ENCODE measurements at regions not wholly inside any gene's neighbourhood (a gene's known extent, or its start where the extent isn't known, plus 50 kb on each side); places are given as distances from the start of the nearest gene placed in this dataset.

- Histone ChIP-seq H3K27ac (ENCODE audit: low read depth in 1 of 2, low read length in 2 of 2) (no peak overlapping the region), H3K4me3 (ENCODE audit: low read depth in 1 of 3, low read length in 3 of 3) (no peak overlapping the region), H3K9ac (ENCODE audit: low read depth in 1 of 2, low read length in 2 of 2) (no peak overlapping the region), H3K9me3 (ENCODE audit: control insufficient read depth in 4 of 4, low read length in 3 of 4) (no peaks in the 10 kb centered on the region), H3K27me3 (ENCODE audit: control insufficient read depth in 4 of 4, insufficient read depth in 4 of 4, low read length in 3 of 4) (no peaks in the 10 kb centered on the region), H3K4me1 (ENCODE audit: control insufficient read depth in 4 of 4, insufficient read depth in 4 of 4, low read length in 3 of 4) (no peaks in the 10 kb centered on the region), H3K36me3 (ENCODE audit: control insufficient read depth in 4 of 4, insufficient read depth in 3 of 4, low read depth in 1 of 4, low read length in 3 of 4) (no peaks in the 10 kb centered on the region)
- TF ChIP-seq FOXA2 (IDR thresholded peaks at IDR 0.05): no peak
- TF ChIP-seq TAF1 (conservative IDR thresholded peaks at IDR 0.05): no peak
- TF ChIP-seq NR2F2 (IDR thresholded peaks at IDR 0.05): no peak
- no peak for TF ChIP-seq ZBTB33 (IDR thresholded peaks at IDR 0.05)
- no peak for TF ChIP-seq FOXA1 (IDR thresholded peaks at IDR 0.05)
- no peak for TF ChIP-seq RXRA (IDR thresholded peaks at IDR 0.05)
- TF ChIP-seq EGR1 (IDR thresholded peaks at IDR 0.05; ENCODE audit: low read depth in 2 of 2): no peak
- no peak for TF ChIP-seq YY1 (IDR thresholded peaks at IDR 0.05)
- no peak for TF ChIP-seq JUND (IDR thresholded peaks at IDR 0.05)
- TF ChIP-seq MAX (IDR thresholded peaks at IDR 0.05): no peak
- no peak for TF ChIP-seq GABPA (IDR thresholded peaks at IDR 0.05 in 1 of 2, conservative IDR thresholded peaks at IDR 0.05 in 1 of 2)
- TF ChIP-seq SP1 (IDR thresholded peaks at IDR 0.05): no peak
- TF ChIP-seq REST (IDR thresholded peaks at IDR 0.05): no peak
- no peak for TF ChIP-seq RAD21 (IDR thresholded peaks at IDR 0.05)
- TF ChIP-seq CTCF (IDR thresholded peaks at IDR 0.05; ENCODE audit: low read depth, low read length, missing input control): no peak
- TF ChIP-seq HNF4G (IDR thresholded peaks at IDR 0.05): no peak
- no peak for TF ChIP-seq HNF4A (conservative IDR thresholded peaks at IDR 0.05)
- no peak for TF ChIP-seq ATF3 (IDR thresholded peaks at IDR 0.05)
- no peak for DNase-seq (ENCODE audit: low spot score)
- 79% methylated on average over 4 of the region's 4 CpGs for WGBS
Observed at GRCh38 chr10:4025339-4025738, 240.3 kb upstream of the KLF6 start.

Measured in liver (tissue), 8 donors.